ENCODE measurements at regions not wholly inside any gene's neighbourhood (a gene's known extent, or its start where the extent isn't known, plus 50 kb on each side); places are given as distances from the start of the nearest gene placed in this dataset.

DNA sequence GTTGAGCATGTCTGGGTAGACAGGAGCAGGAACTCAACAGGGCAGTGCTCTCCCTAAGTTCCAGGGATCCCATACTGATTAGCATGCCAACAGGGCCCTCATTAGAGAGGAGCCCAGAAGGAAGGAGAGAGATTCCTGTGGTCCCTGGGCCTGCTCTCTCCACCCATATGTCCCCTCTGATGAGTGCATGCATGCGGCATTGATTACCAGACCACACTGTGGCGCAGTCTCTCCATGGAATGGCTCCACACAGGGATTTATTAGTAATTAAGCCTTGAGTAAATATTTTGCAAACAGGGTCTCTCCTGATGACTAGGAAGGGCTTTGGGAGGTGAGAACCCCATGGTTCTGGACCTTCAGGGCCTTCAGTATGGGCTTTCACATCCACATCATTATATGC lies 60.0 kb upstream of the ST8SIA2 start:
- TF ChIP-seq, protein P1, sequence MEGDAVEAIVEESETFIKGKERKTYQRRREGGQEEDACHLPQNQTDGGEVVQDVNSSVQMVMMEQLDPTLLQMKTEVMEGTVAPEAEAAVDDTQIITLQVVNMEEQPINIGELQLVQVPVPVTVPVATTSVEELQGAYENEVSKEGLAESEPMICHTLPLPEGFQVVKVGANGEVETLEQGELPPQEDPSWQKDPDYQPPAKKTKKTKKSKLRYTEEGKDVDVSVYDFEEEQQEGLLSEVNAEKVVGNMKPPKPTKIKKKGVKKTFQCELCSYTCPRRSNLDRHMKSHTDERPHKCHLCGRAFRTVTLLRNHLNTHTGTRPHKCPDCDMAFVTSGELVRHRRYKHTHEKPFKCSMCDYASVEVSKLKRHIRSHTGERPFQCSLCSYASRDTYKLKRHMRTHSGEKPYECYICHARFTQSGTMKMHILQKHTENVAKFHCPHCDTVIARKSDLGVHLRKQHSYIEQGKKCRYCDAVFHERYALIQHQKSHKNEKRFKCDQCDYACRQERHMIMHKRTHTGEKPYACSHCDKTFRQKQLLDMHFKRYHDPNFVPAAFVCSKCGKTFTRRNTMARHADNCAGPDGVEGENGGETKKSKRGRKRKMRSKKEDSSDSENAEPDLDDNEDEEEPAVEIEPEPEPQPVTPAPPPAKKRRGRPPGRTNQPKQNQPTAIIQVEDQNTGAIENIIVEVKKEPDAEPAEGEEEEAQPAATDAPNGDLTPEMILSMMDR (conservative IDR thresholded peaks at IDR 0.05) = no peak
- TF ChIP-seq EZH2 (IDR thresholded peaks at IDR 0.05; ENCODE audit: low read depth) = no peak

Measured in PC-9 (cell line).